ENCODE measurements at regions not wholly inside any gene's neighbourhood (a gene's known extent, or its start where the extent isn't known, plus 50 kb on each side); places are given as distances from the start of the nearest gene placed in this dataset.

DNA sequence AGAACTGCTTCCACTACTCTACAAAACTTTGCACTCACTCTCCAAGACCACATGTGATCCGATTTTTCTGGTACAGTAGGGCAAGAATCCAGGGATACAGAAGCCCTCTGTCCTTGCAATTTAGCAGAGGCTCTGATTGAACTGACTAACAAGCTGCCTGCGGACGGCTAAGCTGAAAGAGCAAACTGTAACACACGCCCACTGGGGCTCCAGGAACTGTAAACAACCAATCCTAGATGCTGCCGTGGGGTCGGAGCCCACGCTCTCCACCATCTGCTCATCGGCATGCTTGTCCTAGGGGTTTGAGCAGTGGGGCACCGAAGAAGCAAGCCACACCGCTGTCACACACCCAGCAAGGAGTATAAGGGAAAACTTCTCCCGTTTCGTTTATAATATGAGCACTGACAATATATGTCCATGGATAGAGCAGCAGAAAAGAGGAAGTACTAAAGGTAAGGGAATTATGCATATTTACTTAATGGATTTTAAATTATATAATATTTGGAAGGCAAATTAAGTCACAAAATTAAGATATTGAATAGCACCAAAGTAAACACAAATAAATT lies 634.4 kb upstream of the POT1 start:
- peak overlapping the region in 1 of 7 donors; percentile 63 for H3K27ac Mint-ChIP-seq
- Histone ChIP-seq H3K27ac (ENCODE audit: low read depth in 1 of 2, low read length in 2 of 2) (no peak overlapping the region), H3K4me3 (replicated peaks in 1 of 3; ENCODE audit: low read depth in 2 of 3, low read length in 3 of 3) (no peak overlapping the region), H3K9me3 (replicated peaks in 1 of 2; ENCODE audit: control insufficient read depth in 1 of 2, insufficient read depth in 1 of 2, low read length in 2 of 2) (no peaks in the 10 kb centered on the region), H2AFZ (ENCODE audit: insufficient read depth, low read depth, low read length, poor library complexity, severe bottlenecking) (no peak overlapping the region), H3K4me1 (ENCODE audit: control insufficient read depth in 1 of 2, insufficient read depth in 2 of 2, low read length in 2 of 2) (peaks cover 0 to 6% of the 10 kb centered on the region in 2 donors), H4K20me1 (ENCODE audit: insufficient read depth, low read length) (no peaks in the 10 kb centered on the region), H3K4me2 (replicated peaks; ENCODE audit: extremely low read depth, low read length, poor library complexity, severe bottlenecking) (no peak overlapping the region), H3K27me3 (ENCODE audit: control insufficient read depth in 2 of 2, insufficient read depth in 2 of 2, low read length in 2 of 2) (no peaks in the 10 kb centered on the region), H3K36me3 (replicated peaks in 1 of 2; ENCODE audit: control insufficient read depth in 1 of 2, insufficient read depth in 2 of 2, low read length in 2 of 2) (no peaks in the 10 kb centered on the region), H3K9ac (ENCODE audit: insufficient read depth, low read length, poor library complexity, severe bottlenecking) (no peak overlapping the region), H3K79me2 (ENCODE audit: insufficient read depth, low read length) (no peaks in the 10 kb centered on the region)
- H3K36me3 Mint-ChIP-seq = no peaks in the 10 kb centered on the region
- H3K27me3 Mint-ChIP-seq (ENCODE audit: low read depth in 3 of 3) = no peaks in the 10 kb centered on the region
- intact Hi-C loops (cut with micrococcal nuclease) = no loop called here
- peaks cover 0 to under 1% (median 0%) of the 10 kb centered on the region in 7 donors for H3K9me3 Mint-ChIP-seq
- DNase-seq = no peak
- WGBS (ENCODE audit: insufficient coverage) = 92% methylated on average over 8 of the region's 12 CpGs
- no peak overlapping the region for H3K4me3 Mint-ChIP-seq
- no peak for TF ChIP-seq CTCF (IDR thresholded peaks at IDR 0.05)
- H3K4me1 Mint-ChIP-seq = peaks cover 9% of the 10 kb centered on the region

DNA sequence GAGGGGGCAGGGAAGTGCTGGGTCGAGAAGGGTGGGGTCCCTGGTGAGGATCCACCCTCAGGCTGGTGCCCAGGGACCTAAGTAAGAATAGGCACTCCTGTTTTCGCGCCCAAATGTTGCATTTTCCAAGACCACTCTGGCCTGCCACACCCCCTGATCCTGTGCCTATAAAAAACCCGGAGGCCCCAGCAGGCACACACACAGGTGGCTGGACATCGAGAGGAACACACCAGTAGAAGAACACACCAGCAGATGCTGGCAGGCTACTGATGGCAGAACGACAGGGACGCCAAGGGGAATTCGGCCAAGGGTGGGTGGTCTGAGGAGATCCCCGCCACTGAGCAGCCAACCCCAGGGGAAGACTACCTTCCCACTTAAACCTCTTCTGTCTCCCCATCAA lies 633.9 kb upstream of the POT1 start:
- Mint-ChIP-seq H3K27me3 (ENCODE audit: low read depth in 3 of 3) (no peaks in the 10 kb centered on the region), H3K36me3 (no peaks in the 10 kb centered on the region), H3K4me3 (no peak overlapping the region), H3K4me1 (peaks cover 9% of the 10 kb centered on the region), H3K27ac (no peak overlapping the region), H3K9me3 (no peaks in the 10 kb centered on the region)
- H3K27me3 ChIP-seq (ENCODE audit: control insufficient read depth in 2 of 2, insufficient read depth in 2 of 2, low read length in 2 of 2) = no peaks in the 10 kb centered on the region
- H3K36me3 ChIP-seq (replicated peaks in 1 of 2; ENCODE audit: control insufficient read depth in 1 of 2, insufficient read depth in 2 of 2, low read length in 2 of 2) = no peaks in the 10 kb centered on the region
- H3K4me3 ChIP-seq (replicated peaks in 1 of 3; ENCODE audit: low read depth in 2 of 3, low read length in 3 of 3) = no peak overlapping the region
- H3K27ac ChIP-seq (ENCODE audit: low read depth in 1 of 2, low read length in 2 of 2) = no peak overlapping the region
- H3K9ac ChIP-seq (ENCODE audit: insufficient read depth, low read length, poor library complexity, severe bottlenecking) = no peak overlapping the region
- TF ChIP-seq CTCF (IDR thresholded peaks at IDR 0.05) = no peak
- H3K4me1 ChIP-seq (ENCODE audit: control insufficient read depth in 1 of 2, insufficient read depth in 2 of 2, low read length in 2 of 2) = peaks cover 0 to 6% of the 10 kb centered on the region in 2 donors
- H3K79me2 ChIP-seq (ENCODE audit: insufficient read depth, low read length) = no peaks in the 10 kb centered on the region
- 93% methylated on average over 4 of the region's 9 CpGs for WGBS (ENCODE audit: insufficient coverage)
- no peaks in the 10 kb centered on the region for H3K9me3 ChIP-seq (replicated peaks in 1 of 2; ENCODE audit: control insufficient read depth in 1 of 2, insufficient read depth in 1 of 2, low read length in 2 of 2)
- no peak overlapping the region for H3K4me2 ChIP-seq (replicated peaks; ENCODE audit: extremely low read depth, low read length, poor library complexity, severe bottlenecking)
- intact Hi-C loops (cut with micrococcal nuclease) = no loop called here
- H2AFZ ChIP-seq (ENCODE audit: insufficient read depth, low read depth, low read length, poor library complexity, severe bottlenecking) = no peak overlapping the region
- H4K20me1 ChIP-seq (ENCODE audit: insufficient read depth, low read length) = no peaks in the 10 kb centered on the region
- DNase-seq = no peak

Measured in CD14-positive monocyte (primary cell).